Astrocyte (in vitro differentiated cells and primary cell): ENCODE measurements at regions not wholly inside any gene's neighbourhood (a gene's known extent, or its start where the extent isn't known, plus 50 kb on each side); places are given as distances from the start of the nearest gene placed in this dataset.

Experiments used
- EZH2 ChIP-seq: IDR thresholded peaks from 2 replicates; pipeline ENCODE4 v1.6.1; 2012; ENCODE audit warnings: mild to moderate bottlenecking, low read length, inconsistent platforms; ENCODE audit not compliant: insufficient read depth
- TF ChIP-seq, protein P1 (sequence below): IDR thresholded peaks from 2 replicates; pipeline ENCODE4 v1.5.1; 2011; ENCODE audit warnings: low read depth, mild to moderate bottlenecking, inconsistent platforms, low read length, moderate library complexity; ENCODE audit not compliant: insufficient read depth

DNA sequence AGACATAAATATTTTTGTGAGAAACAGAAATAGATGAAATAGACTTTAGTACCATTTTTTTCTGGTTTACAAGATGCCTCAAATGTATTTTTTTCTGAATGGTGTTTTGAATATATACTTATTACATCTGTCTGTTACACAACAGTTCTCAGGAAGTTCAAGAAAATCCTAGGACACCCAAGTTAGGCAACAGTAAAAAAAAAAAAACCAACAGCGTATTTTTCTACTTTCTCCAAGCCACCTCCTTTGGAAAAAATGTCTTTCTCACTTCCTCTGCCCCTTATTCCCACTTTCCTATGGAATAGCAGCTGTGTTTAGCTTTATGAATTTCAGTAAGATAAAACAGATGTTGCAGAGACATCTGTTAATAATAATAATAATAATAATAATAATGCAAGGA lies 489.6 kb upstream of the KLF12 start:
- TF ChIP-seq, protein P1, sequence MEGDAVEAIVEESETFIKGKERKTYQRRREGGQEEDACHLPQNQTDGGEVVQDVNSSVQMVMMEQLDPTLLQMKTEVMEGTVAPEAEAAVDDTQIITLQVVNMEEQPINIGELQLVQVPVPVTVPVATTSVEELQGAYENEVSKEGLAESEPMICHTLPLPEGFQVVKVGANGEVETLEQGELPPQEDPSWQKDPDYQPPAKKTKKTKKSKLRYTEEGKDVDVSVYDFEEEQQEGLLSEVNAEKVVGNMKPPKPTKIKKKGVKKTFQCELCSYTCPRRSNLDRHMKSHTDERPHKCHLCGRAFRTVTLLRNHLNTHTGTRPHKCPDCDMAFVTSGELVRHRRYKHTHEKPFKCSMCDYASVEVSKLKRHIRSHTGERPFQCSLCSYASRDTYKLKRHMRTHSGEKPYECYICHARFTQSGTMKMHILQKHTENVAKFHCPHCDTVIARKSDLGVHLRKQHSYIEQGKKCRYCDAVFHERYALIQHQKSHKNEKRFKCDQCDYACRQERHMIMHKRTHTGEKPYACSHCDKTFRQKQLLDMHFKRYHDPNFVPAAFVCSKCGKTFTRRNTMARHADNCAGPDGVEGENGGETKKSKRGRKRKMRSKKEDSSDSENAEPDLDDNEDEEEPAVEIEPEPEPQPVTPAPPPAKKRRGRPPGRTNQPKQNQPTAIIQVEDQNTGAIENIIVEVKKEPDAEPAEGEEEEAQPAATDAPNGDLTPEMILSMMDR: no peak
- no peak for TF ChIP-seq EZH2
